Astrocyte (in vitro differentiated cells and primary cell): ENCODE measurements at regions not wholly inside any gene's neighbourhood (a gene's known extent, or its start where the extent isn't known, plus 50 kb on each side); places are given as distances from the start of the nearest gene placed in this dataset.

Source experiments
- DNase-seq: peaks from one replicate; pipeline ENCODE4 v3.0.0-alpha.2; 2010; ENCODE audit warnings: low read depth
- FAIRE-seq: peaks from 2 replicates; lab custom pipeline; 2011; peaks lifted over from hg19 to GRCh38; lab: Jason Lieb, UNC
- H2AFZ ChIP-seq: 2 replicates; pipeline ENCODE4 v1.6.0; 2012; ENCODE audit warnings: low read depth, low read length, inconsistent platforms
- H3K27ac ChIP-seq: 2 replicates; pipeline ENCODE4 v1.5.1; 2011; ENCODE audit warnings: low read depth, low read length, inconsistent platforms
- H3K27me3 ChIP-seq: 2 replicates; pipeline ENCODE4 v1.6.0; 2011; ENCODE audit warnings: low read length, inconsistent platforms; ENCODE audit not compliant: insufficient read depth
- H3K36me3 ChIP-seq: 2 replicates; pipeline ENCODE4 v1.5.1; 2011; ENCODE audit warnings: low read length, inconsistent platforms; ENCODE audit not compliant: insufficient read depth
- H3K4me1 ChIP-seq: 2 replicates; pipeline ENCODE4 v1.5.1; 2011; ENCODE audit warnings: low read length, inconsistent platforms; ENCODE audit not compliant: insufficient read depth
- H3K4me2 ChIP-seq: 2 replicates; pipeline ENCODE4 v1.6.0; 2012; ENCODE audit warnings: low read length, inconsistent platforms
- H3K4me3 ChIP-seq: 2 replicates; pipeline ENCODE4 v1.5.1; 2011; ENCODE audit warnings: low read depth, mild to moderate bottlenecking, low read length, inconsistent platforms; ENCODE audit not compliant: insufficient read depth
- H3K79me2 ChIP-seq: 2 replicates; pipeline ENCODE4 v1.6.0; 2012; ENCODE audit warnings: mild to moderate bottlenecking, low read length, inconsistent platforms; ENCODE audit not compliant: insufficient read depth
- H3K9ac ChIP-seq: 2 replicates; pipeline ENCODE4 v1.6.0; 2012; ENCODE audit warnings: mild to moderate bottlenecking, low read length, inconsistent platforms
- H3K9me3 ChIP-seq: 2 replicates; pipeline ENCODE4 v1.5.1; 2012; ENCODE audit warnings: low read depth, mild to moderate bottlenecking, low read length, inconsistent platforms; ENCODE audit not compliant: insufficient read depth
- H4K20me1 ChIP-seq: 2 replicates; pipeline ENCODE4 v1.6.0; 2012; ENCODE audit warnings: low read length, inconsistent platforms; ENCODE audit not compliant: insufficient read depth
- H3K27ac Mint-ChIP-seq: one replicate; pipeline ENCODE4 v1.8.0; 2021; ENCODE audit warnings: mild to moderate bottlenecking, mixed read lengths; ENCODE audit not compliant: unreplicated experiment
- H3K27me3 Mint-ChIP-seq: one replicate; pipeline ENCODE4 v1.8.0; 2021; ENCODE audit warnings: low read depth, mixed read lengths; ENCODE audit not compliant: unreplicated experiment
- H3K36me3 Mint-ChIP-seq: one replicate; pipeline ENCODE4 v1.8.0; 2021; ENCODE audit warnings: low read depth, mixed read lengths; ENCODE audit not compliant: unreplicated experiment
- H3K4me1 Mint-ChIP-seq: one replicate; pipeline ENCODE4 v1.8.0; 2021; ENCODE audit warnings: low read depth, mixed read lengths; ENCODE audit not compliant: unreplicated experiment
- H3K4me3 Mint-ChIP-seq: one replicate; pipeline ENCODE4 v1.8.0; 2021; ENCODE audit warnings: mild to moderate bottlenecking, moderate library complexity, mixed read lengths; ENCODE audit not compliant: unreplicated experiment
- H3K9me3 Mint-ChIP-seq: one replicate; pipeline ENCODE4 v1.8.0; 2021; ENCODE audit warnings: mild to moderate bottlenecking, mixed read lengths; ENCODE audit not compliant: unreplicated experiment
- CTCF ChIP-seq: IDR thresholded peaks from 2 replicates; pipeline ENCODE4 v1.5.1; 2011; ENCODE audit warnings: low read depth, mild to moderate bottlenecking, inconsistent platforms, low read length, moderate library complexity; ENCODE audit not compliant: insufficient read depth
- EZH2 ChIP-seq: IDR thresholded peaks from 2 replicates; pipeline ENCODE4 v1.6.1; 2012; ENCODE audit warnings: mild to moderate bottlenecking, low read length, inconsistent platforms; ENCODE audit not compliant: insufficient read depth

GRCh38 chr14:44654591-44654990 lies 147.5 kb upstream of the FSCB start:
- Histone ChIP-seq H2AFZ (no peak overlapping the region), H3K4me1 (no peaks in the 10 kb centered on the region), H3K36me3 (no peaks in the 10 kb centered on the region), H3K27ac (no peak overlapping the region), H3K4me2 (no peak overlapping the region), H3K9me3 (no peaks in the 10 kb centered on the region), H3K9ac (no peak overlapping the region), H3K79me2 (no peaks in the 10 kb centered on the region), H4K20me1 (no peaks in the 10 kb centered on the region), H3K27me3 (no peaks in the 10 kb centered on the region), H3K4me3 (no peak overlapping the region)
- H3K4me3 Mint-ChIP-seq, result no peak overlapping the region
- H3K9me3 Mint-ChIP-seq, result no peaks in the 10 kb centered on the region
- peaks cover 3% of the 10 kb centered on the region for H3K4me1 Mint-ChIP-seq
- TF ChIP-seq EZH2 (no peak), CTCF (no peak)
- no peak overlapping the region for H3K27ac Mint-ChIP-seq
- DNase-seq, result no peak
- no peak for FAIRE-seq
- H3K36me3 Mint-ChIP-seq, result no peaks in the 10 kb centered on the region
- H3K27me3 Mint-ChIP-seq, result peaks cover 3% of the 10 kb centered on the region

- no peaks in the 10 kb centered on the region for H3K27me3 ChIP-seq
- H4K20me1 ChIP-seq, result no peaks in the 10 kb centered on the region
- no peaks in the 10 kb centered on the region for H3K9me3 ChIP-seq
- peaks cover 3% of the 10 kb centered on the region for H3K4me1 Mint-ChIP-seq
- H3K9me3 Mint-ChIP-seq, result no peaks in the 10 kb centered on the region
- no peak overlapping the region for H3K27ac ChIP-seq
- no peak overlapping the region for H3K4me3 Mint-ChIP-seq
- H3K36me3 ChIP-seq, result no peaks in the 10 kb centered on the region
- no peaks in the 10 kb centered on the region for H3K36me3 Mint-ChIP-seq
- no peak overlapping the region for H3K4me3 ChIP-seq
- FAIRE-seq (no peak), DNase-seq (no peak)
- no peak overlapping the region for H3K9ac ChIP-seq
- no peaks in the 10 kb centered on the region for H3K4me1 ChIP-seq
- no peaks in the 10 kb centered on the region for H3K79me2 ChIP-seq
- no peak overlapping the region for H3K4me2 ChIP-seq
- H3K27ac Mint-ChIP-seq, result no peak overlapping the region
- peaks cover 3% of the 10 kb centered on the region for H3K27me3 Mint-ChIP-seq
- H2AFZ ChIP-seq, result no peak overlapping the region
- no peak for TF ChIP-seq CTCF
- no peak for TF ChIP-seq EZH2
Measured at GRCh38 chr14:44653641-44654040, 146.6 kb upstream of the FSCB start.

GRCh38 chr14:44652640-44653039 lies 145.6 kb upstream of the FSCB start:
- Mint-ChIP-seq H3K9me3 (no peaks in the 10 kb centered on the region), H3K4me1 (peaks cover 3% of the 10 kb centered on the region), H3K4me3 (no peak overlapping the region), H3K36me3 (no peaks in the 10 kb centered on the region), H3K27ac (no peak overlapping the region), H3K27me3 (peaks cover 3% of the 10 kb centered on the region)
- no peak for DNase-seq
- Histone ChIP-seq H3K4me1 (no peaks in the 10 kb centered on the region), H4K20me1 (no peaks in the 10 kb centered on the region), H3K4me3 (no peak overlapping the region), H3K27me3 (no peaks in the 10 kb centered on the region), H3K36me3 (no peaks in the 10 kb centered on the region), H3K27ac (no peak overlapping the region), H2AFZ (no peak overlapping the region), H3K79me2 (no peaks in the 10 kb centered on the region), H3K9me3 (no peaks in the 10 kb centered on the region), H3K4me2 (no peak overlapping the region), H3K9ac (no peak overlapping the region)
- FAIRE-seq, result no peak
- TF ChIP-seq EZH2, result no peak
- TF ChIP-seq CTCF, result no peak
